ENCODE measurements at regions not wholly inside any gene's neighbourhood (a gene's known extent, or its start where the extent isn't known, plus 50 kb on each side); places are given as distances from the start of the nearest gene placed in this dataset.
"Not testable (repeated sequence)": the region's sequence is repeated elsewhere in the genome, so short reads cannot be mapped to it uniquely, and the experiment has no call there.

GRCh38 chr1:192506741-192507155, 68.8 kb upstream of the RGS1 start:
- peak; percentile 70 for DNase-seq (ENCODE audit: low spot score)
- in situ Hi-C loops (cut with MboI; ENCODE audit: low pct_unique_long_range_greater_than_20kb, low sequenced_read_pairs, unreplicated experiment), result no loop called here
- TF ChIP-seq CTCF (IDR thresholded peaks at IDR 0.05; ENCODE audit: extremely low read depth, insufficient read depth, missing control alignments), result peak; percentile 68

GRCh38 chr1:192512426-192513162, 63.0 kb upstream of the RGS1 start:
- no peak for TF ChIP-seq CTCF (IDR thresholded peaks at IDR 0.05; ENCODE audit: extremely low read depth, insufficient read depth, missing control alignments)
- in situ Hi-C loops (cut with MboI; ENCODE audit: low pct_unique_long_range_greater_than_20kb, low sequenced_read_pairs, unreplicated experiment), result loop anchor here (10.0 kb wide), 1 partner anchor 72 kb away; no protein-coding TSS in a partner anchor
- DNase-seq (ENCODE audit: low spot score), result no peak

GRCh38 chr1:192513196-192513595, 62.4 kb upstream of the RGS1 start:
- DNase-seq (ENCODE audit: low spot score), result no peak
- in situ Hi-C loops (cut with MboI; ENCODE audit: low pct_unique_long_range_greater_than_20kb, low sequenced_read_pairs, unreplicated experiment), result loop anchor here (10.0 kb wide), 1 partner anchor 72 kb away; no protein-coding TSS in a partner anchor
- no peak for TF ChIP-seq CTCF (IDR thresholded peaks at IDR 0.05; ENCODE audit: extremely low read depth, insufficient read depth, missing control alignments)

GRCh38 chr1:192513697-192514096, 61.9 kb upstream of the RGS1 start:
- TF ChIP-seq CTCF (IDR thresholded peaks at IDR 0.05; ENCODE audit: extremely low read depth, insufficient read depth, missing control alignments), result no peak
- in situ Hi-C loops (cut with MboI; ENCODE audit: low pct_unique_long_range_greater_than_20kb, low sequenced_read_pairs, unreplicated experiment), result loop anchor here (10.0 kb wide), 1 partner anchor 71 kb away; no protein-coding TSS in a partner anchor
- DNase-seq (ENCODE audit: low spot score), result no peak

DNA sequence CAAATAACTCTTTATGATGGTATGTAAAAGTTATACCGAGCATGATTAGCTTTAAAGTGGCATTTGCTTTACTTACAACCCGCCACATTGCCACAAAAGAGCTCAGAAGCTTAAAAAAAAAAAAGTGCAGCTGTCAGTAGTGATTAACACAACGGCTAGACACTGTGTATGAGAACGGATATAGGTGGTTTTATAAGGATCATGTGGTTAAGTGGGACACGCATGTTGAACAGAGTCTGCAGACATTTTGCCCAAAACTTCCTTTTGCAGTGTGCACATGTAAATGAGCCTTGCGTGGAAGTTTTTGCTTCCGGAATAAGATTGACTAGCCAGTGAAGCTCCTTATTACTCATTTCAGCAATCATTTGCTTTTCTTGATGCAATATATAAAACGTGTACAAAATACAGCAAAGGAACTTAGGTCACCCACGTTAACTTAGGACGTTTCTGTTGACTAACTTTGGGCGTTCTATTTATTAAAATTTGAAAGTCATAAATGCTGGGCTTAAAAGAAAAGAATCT, 58.7 kb upstream of the RGS1 start:
- peak; percentile 56 for DNase-seq (ENCODE audit: low spot score)
- no peak for TF ChIP-seq CTCF (IDR thresholded peaks at IDR 0.05; ENCODE audit: extremely low read depth, insufficient read depth, missing control alignments)
- in situ Hi-C loops (cut with MboI; ENCODE audit: low pct_unique_long_range_greater_than_20kb, low sequenced_read_pairs, unreplicated experiment), result loop anchor here (10.0 kb wide), 1 partner anchor 68 kb away; no protein-coding TSS in a partner anchor

DNA sequence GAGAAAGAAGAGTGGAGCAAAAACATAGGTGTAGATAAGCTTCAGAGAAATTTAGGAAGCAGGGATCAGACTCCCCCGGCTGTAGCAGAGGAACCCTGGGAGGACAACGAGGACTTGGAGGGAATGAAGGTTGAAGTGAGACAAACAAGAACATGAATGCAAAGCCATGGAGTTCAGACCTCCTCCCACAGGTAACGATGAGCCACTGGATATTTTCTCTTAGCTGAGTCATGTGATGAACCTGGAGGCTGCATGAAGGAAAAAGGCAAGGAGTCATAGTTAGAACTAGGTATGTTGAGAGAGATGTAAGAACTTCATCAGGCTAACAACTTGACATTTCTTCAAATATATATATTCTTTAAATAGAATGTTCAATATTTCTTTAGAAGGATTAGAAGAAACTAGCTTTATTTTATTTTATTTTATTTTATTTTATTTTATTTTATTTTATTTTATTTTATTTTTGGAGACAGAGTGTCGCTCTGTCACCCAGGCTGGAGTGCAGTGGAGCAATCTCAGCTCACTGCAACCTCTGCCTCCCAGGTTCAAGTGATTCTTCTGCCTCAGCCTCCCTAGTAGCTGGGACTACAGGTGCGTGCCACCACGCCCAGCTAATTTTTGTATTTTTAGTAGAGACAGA, 57.7 kb upstream of the RGS1 start:
- in situ Hi-C loops (cut with MboI; ENCODE audit: low pct_unique_long_range_greater_than_20kb, low sequenced_read_pairs, unreplicated experiment), result loop anchor here (10.0 kb wide), 1 partner anchor 67 kb away; no protein-coding TSS in a partner anchor
- DNase-seq (ENCODE audit: low spot score), result not testable (repeated sequence)

DNA sequence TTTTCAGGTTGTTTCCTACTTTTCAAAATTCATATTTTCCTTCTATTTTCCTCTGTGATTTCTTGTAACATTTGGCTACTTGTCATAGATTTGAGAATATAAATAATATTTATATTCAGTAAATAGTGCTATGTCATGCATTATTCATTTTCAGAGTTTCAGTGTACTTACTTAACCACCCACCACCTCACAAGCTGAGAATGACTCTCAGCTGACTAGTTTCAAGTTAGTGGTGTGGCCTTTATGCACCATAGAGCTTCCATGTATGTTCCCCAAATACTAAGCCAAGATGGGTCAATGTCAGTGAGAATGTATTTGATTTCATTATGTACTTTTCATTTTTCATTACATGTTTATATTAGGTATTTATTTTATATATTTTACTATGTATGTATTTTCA, 56.9 kb upstream of the RGS1 start:
- DNase-seq (ENCODE audit: low spot score), result no peak
- TF ChIP-seq CTCF (IDR thresholded peaks at IDR 0.05; ENCODE audit: extremely low read depth, insufficient read depth, missing control alignments), result no peak
- in situ Hi-C loops (cut with MboI; ENCODE audit: low pct_unique_long_range_greater_than_20kb, low sequenced_read_pairs, unreplicated experiment), result loop anchor here (10.0 kb wide), 1 partner anchor 66 kb away; no protein-coding TSS in a partner anchor

Data from GM13977 (cell line).